Loucy (cell line): ENCODE measurements at regions not wholly inside any gene's neighbourhood (a gene's known extent, or its start where the extent isn't known, plus 50 kb on each side); places are given as distances from the start of the nearest gene placed in this dataset.
"Not testable (repeated sequence)": the region's sequence is repeated elsewhere in the genome, so short reads cannot be mapped to it uniquely, and the experiment has no call there.

Source experiments
- H2AFZ ChIP-seq: fragments of 200-600 bp; sonication (generic); 2 replicates; pipeline ENCODE4 v1.6.0; 2016; ENCODE audit warnings: antibody characterized with exemption, mild to moderate bottlenecking, low read length, moderate library complexity
- H3F3A ChIP-seq: fragments of 200-600 bp; 2 replicates; pipeline ENCODE4 v1.6.0; 2016; ENCODE audit warnings: antibody characterized with exemption, low read depth, mild to moderate bottlenecking
- H3K27me3 ChIP-seq: fragments of 200-600 bp; sonication (generic); 2 replicates; pipeline ENCODE4 v1.6.1; 2014; ENCODE audit warnings: low read length, mild to moderate bottlenecking; ENCODE audit not compliant: insufficient read depth, poor library complexity, severe bottlenecking
- H3K36me3 ChIP-seq: fragments of 200-600 bp; sonication (generic); 2 replicates; pipeline ENCODE4 v1.6.1; 2016; ENCODE audit warnings: low read length; ENCODE audit not compliant: insufficient read depth
- H3K4me1 ChIP-seq: fragments of 200-600 bp; sonication (generic); 2 replicates; pipeline ENCODE4 v1.5.1; 2014; ENCODE audit warnings: low read length, mild to moderate bottlenecking; ENCODE audit not compliant: insufficient read depth, poor library complexity, severe bottlenecking
- H3K4me2 ChIP-seq: fragments of 200-600 bp; sonication (generic); 2 replicates; pipeline ENCODE4 v1.6.0; 2014; ENCODE audit warnings: antibody characterized with exemption, low read length, low read depth, mild to moderate bottlenecking; ENCODE audit not compliant: poor library complexity, severe bottlenecking
- H3K4me3 ChIP-seq: fragments of 200-600 bp; sonication (generic); 2 replicates; pipeline ENCODE4 v1.5.1; 2014; ENCODE audit warnings: low read length, mild to moderate bottlenecking, mixed read lengths; ENCODE audit not compliant: poor library complexity, severe bottlenecking
- H3K79me2 ChIP-seq: fragments of 200-600 bp; sonication (generic); 2 replicates; pipeline ENCODE4 v1.6.1; 2014; ENCODE audit warnings: low read length; ENCODE audit not compliant: insufficient read depth
- H3K9ac ChIP-seq: fragments of 200-600 bp; sonication (generic); 2 replicates; pipeline ENCODE4 v1.6.0; 2014; ENCODE audit warnings: mild to moderate bottlenecking, low read depth, low read length, moderate library complexity; ENCODE audit not compliant: poor library complexity, severe bottlenecking
- H3K9me2 ChIP-seq: fragments of 200-600 bp; sonication (generic); replicated peaks from 2 replicates; pipeline ENCODE4 v1.6.1; 2016; ENCODE audit warnings: low read depth, low read length, mixed read lengths
- H3K9me3 ChIP-seq: fragments of 200-600 bp; sonication (generic); 2 replicates; pipeline ENCODE4 v1.6.1; 2014; ENCODE audit warnings: mild to moderate bottlenecking, antibody characterized with exemption, low read length, low read depth; ENCODE audit not compliant: insufficient read depth
- H4K20me1 ChIP-seq: fragments of 200-600 bp; sonication (generic); 2 replicates; pipeline ENCODE4 v1.6.0; 2014; ENCODE audit warnings: antibody characterized with exemption, low read length, mild to moderate bottlenecking; ENCODE audit not compliant: insufficient read depth, poor library complexity, severe bottlenecking
- CTCF ChIP-seq: fragments of 200-600 bp; sonication (generic); conservative IDR thresholded peaks from 2 replicates; pipeline ENCODE4 v1.5.1; 2014; ENCODE audit warnings: mild to moderate bottlenecking, antibody characterized with exemption, low read length
- EZH2phosphoT487 ChIP-seq: fragments of 200-600 bp; IDR thresholded peaks from 2 replicates; pipeline ENCODE4 v1.6.1; 2018; ENCODE audit warnings: antibody characterized with exemption, mild to moderate bottlenecking, moderate library complexity, borderline replicate concordance

- no peaks in the 10 kb centered on the region for H3K9me3 ChIP-seq
- H3F3A ChIP-seq = no peaks in the 10 kb centered on the region
- no peaks in the 10 kb centered on the region for H4K20me1 ChIP-seq
- no peaks in the 10 kb centered on the region for H3K79me2 ChIP-seq
- no peak overlapping the region for H2AFZ ChIP-seq
- no peaks in the 10 kb centered on the region for H3K27me3 ChIP-seq
- no peak overlapping the region for H3K4me3 ChIP-seq
- H3K9ac ChIP-seq = no peak overlapping the region
- H3K36me3 ChIP-seq = no peaks in the 10 kb centered on the region
- no peaks in the 10 kb centered on the region for H3K4me1 ChIP-seq
- TF ChIP-seq EZH2phosphoT487 = no peak
- TF ChIP-seq CTCF = no peak
- no peaks in the 10 kb centered on the region for H3K9me2 ChIP-seq
- no peak overlapping the region for H3K4me2 ChIP-seq
Measured at GRCh38 chr20:12554426-12554825, 454.3 kb upstream of the SPTLC3 start.

GRCh38 chr20:12555369-12555768, 453.4 kb upstream of the SPTLC3 start:
- Histone ChIP-seq H3K36me3 (no peaks in the 10 kb centered on the region), H3K79me2 (no peaks in the 10 kb centered on the region), H3K9ac (no peak overlapping the region), H3K9me3 (no peaks in the 10 kb centered on the region), H3K9me2 (no peaks in the 10 kb centered on the region), H4K20me1 (no peaks in the 10 kb centered on the region), H3K27me3 (no peaks in the 10 kb centered on the region), H3K4me2 (no peak overlapping the region), H3K4me3 (no peak overlapping the region), H3F3A (no peaks in the 10 kb centered on the region), H3K4me1 (no peaks in the 10 kb centered on the region), H2AFZ (no peak overlapping the region)
- TF ChIP-seq EZH2phosphoT487 (no peak), CTCF (no peak)

- H3K79me2 ChIP-seq = not testable (repeated sequence)
Measured at GRCh38 chr20:12555849-12556248, 452.9 kb upstream of the SPTLC3 start.

GRCh38 chr20:12557224-12557623, 451.5 kb upstream of the SPTLC3 start:
- H3K4me3 ChIP-seq = no peak overlapping the region
- H3F3A ChIP-seq = no peaks in the 10 kb centered on the region
- H3K4me1 ChIP-seq = no peaks in the 10 kb centered on the region
- TF ChIP-seq CTCF = no peak
- H3K4me2 ChIP-seq = no peak overlapping the region
- no peaks in the 10 kb centered on the region for H3K36me3 ChIP-seq
- no peaks in the 10 kb centered on the region for H3K9me3 ChIP-seq
- H3K79me2 ChIP-seq = no peaks in the 10 kb centered on the region
- H4K20me1 ChIP-seq = no peaks in the 10 kb centered on the region
- no peak overlapping the region for H3K9ac ChIP-seq
- no peaks in the 10 kb centered on the region for H3K27me3 ChIP-seq
- no peaks in the 10 kb centered on the region for H3K9me2 ChIP-seq
- H2AFZ ChIP-seq = no peak overlapping the region

More at GRCh38 chr20:12555849-12556248, 452.9 kb upstream of the SPTLC3 start:
- not testable (repeated sequence) for H3K4me3 ChIP-seq, H3K36me3 ChIP-seq, H3K4me2 ChIP-seq, H3K9me3 ChIP-seq, H3K27me3 ChIP-seq, H3K9ac ChIP-seq, H3K9me2 ChIP-seq, H2AFZ ChIP-seq, H3F3A ChIP-seq, H3K4me1 ChIP-seq, H4K20me1 ChIP-seq
